ENCODE measurements at regions not wholly inside any gene's neighbourhood (a gene's known extent, or its start where the extent isn't known, plus 50 kb on each side); places are given as distances from the start of the nearest gene placed in this dataset.

- Histone ChIP-seq H4K20me1 (replicated peaks in 1 of 2; ENCODE audit: control insufficient read depth in 1 of 2, insufficient read depth in 2 of 2, low read length in 2 of 2) (peaks cover 0 to 13% of the 10 kb centered on the region in 2 experiments), H3K4me3 (ENCODE audit: extremely low read depth in 1 of 4, insufficient read depth in 2 of 4, low read depth in 3 of 4, low read length in 4 of 4) (no peak overlapping the region), H3K14ac (ENCODE audit: insufficient read length) (no peak overlapping the region), H3K23ac (ENCODE audit: insufficient read length) (no peak overlapping the region), H3K36me3 (ENCODE audit: control insufficient read depth in 2 of 4, insufficient read depth in 4 of 4, low read length in 3 of 4) (no peaks in the 10 kb centered on the region), H3K9me3 (ENCODE audit: insufficient read depth in 2 of 2, low read depth in 1 of 2, low read length in 1 of 2) (no peaks in the 10 kb centered on the region; a peak in 1 of 4 replicates), H3K27ac (ENCODE audit: low read depth, low read length) (no peak overlapping the region), H2BK12ac (ENCODE audit: low read depth, low read length) (0 out of 2 replicates have a peak overlapping the region, but pooled peaks have one; percentile 32), H2BK5ac (ENCODE audit: low read depth, low read length) (0 out of 2 replicates have a peak overlapping the region, but pooled peaks have one; percentile 8), H2BK120ac (replicated peaks; ENCODE audit: low read depth, low read length) (no peak overlapping the region), H4K5ac (ENCODE audit: insufficient read length, low read depth, low read length) (no peak overlapping the region), H3K18ac (ENCODE audit: extremely low read depth, low read length) (no peak overlapping the region), H3K79me2 (ENCODE audit: control insufficient read depth in 1 of 2, insufficient read depth in 2 of 2, low read length in 2 of 2) (no peaks in the 10 kb centered on the region), H2BK20ac (ENCODE audit: low read length) (0 out of 2 replicates have a peak overlapping the region, but pooled peaks have one; percentile 13), H3K9ac (replicated peaks in 1 of 4; ENCODE audit: extremely low read depth in 1 of 4, low read depth in 3 of 4, low read length in 3 of 4) (0 out of 7 replicates have a peak overlapping the region, but pooled peaks of 1 of the 4 experiments have one; percentile 28), H3K4me2 (ENCODE audit: insufficient read depth in 1 of 2, low read depth in 2 of 2, low read length in 2 of 2) (no peak overlapping the region), H3K4me1 (replicated peaks in 1 of 4; ENCODE audit: control insufficient read depth in 3 of 4, insufficient read depth in 4 of 4, low read length in 3 of 4) (peaks cover 3 to 10% (median 6%) of the 10 kb centered on the region in 4 experiments; a peak in 5 of 7 replicates), H3K79me1 (ENCODE audit: low read depth, low read length) (peaks cover 5% of the 10 kb centered on the region), H4K91ac (replicated peaks; ENCODE audit: insufficient read length, low read length) (peak overlapping the region; percentile 44), H2BK15ac (ENCODE audit: low read length) (0 out of 2 replicates have a peak overlapping the region, but pooled peaks have one; percentile 41), H3K27me3 (replicated peaks in 1 of 4; ENCODE audit: control insufficient read depth in 3 of 4, extremely low read depth in 1 of 4, insufficient read depth in 3 of 4, low read length in 3 of 4) (no peaks in the 10 kb centered on the region; a peak in 1 of 7 replicates), H2AFZ (ENCODE audit: low read length) (no peak overlapping the region), H3K4ac (replicated peaks; ENCODE audit: insufficient read length, low read depth, low read length) (peak overlapping the region; percentile 65), H4K8ac (ENCODE audit: extremely low read depth, insufficient read depth, low read length) (no peak overlapping the region), H2AK5ac (ENCODE audit: low read depth, low read length) (peak overlapping the region; percentile 94), H3K23me2 (ENCODE audit: low read depth, low read length) (peaks cover 15% of the 10 kb centered on the region; the same call in 1 of the 2 replicates), H3K56ac (replicated peaks; ENCODE audit: insufficient read length, low read depth, low read length) (peak overlapping the region; percentile 98)
- ChIA-PET CTCF (ENCODE audit: partially characterized antibody) (no interaction called here), POLR2A (ENCODE audit: partially characterized antibody) (no interaction called here)
- 80 to 100% methylated on average over 1 to 4 of the region's 4 CpGs for WGBS, 2 experiments (ENCODE audit: extremely low coverage in 1 of 2, insufficient coverage in 1 of 2, insufficient read length in 1 of 2, insufficient replicate concordance in 2 of 2, low coverage in 1 of 2, low lambda C conversion rate in 2 of 2, missing lambda C conversion rate in 1 of 2)
- FAIRE-seq (no peak), DNase-seq (ENCODE audit: low read depth in 1 of 2, low spot score in 2 of 2) (no peak)
- TF ChIP-seq RXRA (IDR thresholded peaks at IDR 0.05; ENCODE audit: insufficient read depth, low read depth, low read length) (no peak), SUZ12 (IDR thresholded peaks at IDR 0.05; ENCODE audit: low read length) (no peak), ATF3 (IDR thresholded peaks at IDR 0.05; ENCODE audit: insufficient read depth, low read depth, low read length) (no peak), HDAC6 (IDR thresholded peaks at IDR 0.05; ENCODE audit: low read depth, low read length) (no peak), TCF12 (IDR thresholded peaks at IDR 0.05; ENCODE audit: low read depth, low read length) (no peak), ASH2L (IDR thresholded peaks at IDR 0.05; ENCODE audit: low read length) (no peak), EZH2 (IDR thresholded peaks at IDR 0.05; ENCODE audit: low read depth, low read length, severe bottlenecking) (no peak), KDM4A (IDR thresholded peaks at IDR 0.05; ENCODE audit: low read depth, low read length, severe bottlenecking) (no peak), SP4 (IDR thresholded peaks at IDR 0.05; ENCODE audit: low read length) (no peak), ATF2 (IDR thresholded peaks at IDR 0.05; ENCODE audit: low read length) (no peak)
These were observed 76.7 kb upstream of the TMPRSS2 start for GRCh38 chr21:41584603-41585176.

All from H1 (cell line).